HuH-7 (cell line): ENCODE measurements at regions not wholly inside any gene's neighbourhood (a gene's known extent, or its start where the extent isn't known, plus 50 kb on each side); places are given as distances from the start of the nearest gene placed in this dataset.
"Not testable (repeated sequence)": the region's sequence is repeated elsewhere in the genome, so short reads cannot be mapped to it uniquely, and the experiment has no call there.

Source experiments
- DNase-seq: peaks from one replicate; pipeline ENCODE4 v3.0.0; 2011; ENCODE audit warnings: low spot score

DNA sequence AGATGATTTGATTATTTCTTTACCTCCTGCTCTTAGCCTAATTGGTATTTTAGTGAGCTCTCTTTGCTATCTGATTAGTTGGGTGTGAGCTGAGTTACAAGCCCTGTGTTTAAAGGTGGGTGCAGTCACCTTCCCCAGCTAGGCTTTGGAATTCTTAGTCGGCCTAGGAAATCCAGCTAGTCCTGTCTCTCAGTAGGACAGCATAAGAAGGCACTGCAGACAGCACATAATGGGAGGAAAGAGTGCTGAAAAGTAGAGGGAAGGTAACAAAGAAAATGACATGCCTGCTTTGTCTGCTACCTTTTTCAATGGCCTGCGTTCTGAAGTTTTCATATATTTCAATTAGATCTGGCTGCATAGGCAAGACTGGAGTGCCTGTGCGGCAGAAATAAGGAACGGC, 1794.0 kb upstream of the CELF4 start:
- DNase-seq = no peak

DNA sequence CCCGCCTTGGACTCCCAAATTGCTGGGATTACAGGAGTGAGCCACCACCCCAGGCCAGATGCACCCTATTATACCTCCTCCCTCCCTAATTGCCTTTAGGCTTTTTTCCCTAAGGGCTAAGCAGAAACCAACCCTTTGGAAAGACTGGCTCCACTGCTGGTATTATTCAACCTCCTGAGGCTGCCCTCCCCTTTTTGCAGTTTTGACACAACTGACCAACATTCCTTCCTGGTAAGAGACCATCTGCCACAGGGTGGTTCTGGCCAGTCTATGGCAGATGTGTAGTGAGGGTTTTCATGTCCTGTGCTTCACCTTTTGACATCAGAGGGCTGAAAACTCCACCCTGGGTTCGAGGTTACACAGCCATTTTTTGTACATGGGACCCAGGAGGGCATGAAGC, 1785.3 kb upstream of the CELF4 start:
- no peak for DNase-seq

DNA sequence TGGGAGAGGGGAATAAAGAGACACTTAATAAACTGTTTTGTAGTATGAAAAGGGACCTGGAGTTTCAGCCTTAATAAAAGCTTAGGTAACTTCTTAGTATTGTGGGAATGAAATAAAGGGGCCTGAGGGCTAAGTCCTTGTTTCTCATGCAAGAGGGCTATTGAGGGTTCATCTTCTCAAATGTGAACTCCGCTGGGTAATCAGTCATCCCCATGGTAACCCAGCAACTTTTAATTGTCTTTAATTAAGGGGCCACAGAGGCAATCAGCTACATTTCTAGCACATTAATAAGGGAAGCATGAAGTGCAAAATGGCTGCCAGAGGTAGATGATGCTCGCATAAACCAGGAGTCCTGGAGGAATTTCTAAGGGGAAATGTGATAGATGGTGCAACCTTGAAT, 1784.2 kb upstream of the CELF4 start:
- DNase-seq = no peak

DNA sequence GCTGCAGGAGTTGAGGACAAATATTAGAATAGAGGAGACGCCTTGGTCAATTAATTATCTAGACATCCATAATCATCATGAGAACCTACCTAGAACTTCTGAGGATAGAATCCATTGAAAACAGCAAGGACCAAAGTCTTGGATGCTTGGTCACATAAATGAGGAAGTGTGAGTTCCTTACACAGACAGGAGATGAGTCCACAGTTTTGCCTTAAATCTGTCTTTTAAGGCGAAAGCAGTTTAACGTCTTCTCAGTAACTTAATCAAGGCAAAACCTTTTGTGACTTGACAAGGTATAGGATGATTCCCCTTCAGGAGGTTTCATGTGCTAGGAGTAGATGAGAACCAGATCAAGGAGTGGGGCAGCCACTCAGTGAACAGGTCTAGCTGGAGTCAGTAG, 1783.2 kb upstream of the CELF4 start:
- no peak for DNase-seq

DNA sequence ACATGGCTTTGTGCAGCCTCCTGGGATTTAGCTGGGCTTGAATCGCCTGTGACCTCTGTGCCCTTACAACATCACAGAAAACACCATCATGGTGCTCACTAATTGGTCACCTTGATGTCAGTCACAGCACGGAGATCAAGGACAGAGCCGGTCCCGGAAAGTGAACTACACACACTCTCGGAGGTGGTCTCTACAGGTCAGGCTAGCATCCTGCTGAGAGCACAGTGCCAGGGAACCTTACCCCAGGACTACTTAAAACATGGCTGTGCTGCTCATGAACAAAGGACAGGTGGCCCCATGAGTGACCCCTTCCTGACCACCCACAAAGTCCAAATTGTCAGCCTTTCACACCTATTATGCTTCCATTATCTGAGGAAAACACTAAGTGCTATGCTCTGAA, 1782.1 kb upstream of the CELF4 start:
- no peak for DNase-seq

DNA sequence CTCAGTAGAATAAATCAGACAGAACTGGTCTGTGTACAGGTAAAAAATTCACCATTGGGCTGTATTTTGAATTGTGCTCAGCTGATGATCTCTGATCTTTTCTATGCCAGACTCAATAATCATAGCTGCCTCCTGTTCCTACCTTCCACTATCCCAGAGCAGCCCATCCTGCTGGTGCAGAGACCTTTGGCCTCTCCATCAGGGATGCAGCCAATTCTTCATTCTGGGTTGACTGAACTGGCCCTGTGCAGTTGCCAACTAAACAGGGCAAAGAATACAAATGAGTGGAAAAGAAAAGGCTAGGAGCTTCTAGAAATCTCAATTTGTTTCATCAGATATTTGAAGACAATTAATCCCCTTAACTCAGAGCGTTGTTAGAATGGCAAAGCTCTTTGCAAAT, 1781.3 kb upstream of the CELF4 start:
- DNase-seq = no peak

DNA sequence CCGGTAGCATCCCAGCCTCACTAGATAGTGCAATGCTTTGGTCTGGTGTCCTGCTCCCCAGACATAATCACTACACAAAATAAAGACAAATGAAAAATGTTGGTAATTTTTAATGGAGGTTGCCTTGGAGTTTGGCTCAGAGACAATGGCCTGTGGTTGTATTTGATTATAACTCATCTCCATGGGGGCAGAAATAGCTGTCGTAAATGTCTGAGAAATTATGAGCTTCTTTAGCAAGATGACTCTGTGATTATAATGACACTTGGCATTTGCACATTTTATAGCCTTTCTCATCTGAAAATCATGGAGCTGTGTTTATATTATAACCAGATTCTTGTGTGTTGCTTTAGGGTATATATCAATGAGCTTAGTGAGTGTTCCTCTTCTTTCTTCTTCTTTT, 1779.7 kb upstream of the CELF4 start:
- DNase-seq = no peak

DNA sequence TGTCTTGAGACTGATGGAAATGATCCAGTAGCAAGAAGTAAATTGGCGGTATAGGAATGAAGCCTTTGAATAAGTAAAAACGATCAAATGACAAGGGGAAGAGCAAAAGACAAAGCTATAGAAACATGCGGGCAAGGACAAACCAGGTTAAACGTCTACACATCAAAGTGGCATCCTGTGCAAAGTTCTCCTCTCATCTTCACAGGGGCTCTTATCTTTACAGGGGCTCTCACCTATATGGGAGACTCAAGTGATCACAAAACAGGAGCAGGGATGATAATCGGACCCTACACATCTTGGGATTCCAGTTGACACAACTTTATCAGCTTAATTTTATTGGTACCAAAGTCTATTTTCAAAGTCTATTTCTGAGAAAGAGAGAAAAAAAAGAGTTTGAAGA, 1778.9 kb upstream of the CELF4 start:
- no peak for DNase-seq

DNA sequence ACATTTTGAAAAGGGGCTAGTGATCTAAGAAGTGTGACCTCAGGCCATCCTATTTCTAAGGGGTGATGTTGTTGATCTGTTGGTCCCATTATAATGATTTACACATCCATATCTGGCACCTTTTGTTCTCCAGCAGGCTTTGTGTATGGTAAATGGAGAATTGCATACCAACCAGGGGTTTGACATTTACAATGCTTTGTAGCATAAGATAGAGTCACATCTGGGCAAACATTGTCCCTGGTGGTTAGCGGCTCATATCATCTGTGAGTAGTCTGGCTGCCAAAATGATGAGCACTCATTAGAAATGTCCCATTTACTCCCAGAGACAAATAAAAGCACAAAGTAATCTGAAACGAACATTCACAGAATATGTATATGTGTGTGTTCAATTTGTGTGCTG, 1775.5 kb upstream of the CELF4 start:
- no peak for DNase-seq

DNA sequence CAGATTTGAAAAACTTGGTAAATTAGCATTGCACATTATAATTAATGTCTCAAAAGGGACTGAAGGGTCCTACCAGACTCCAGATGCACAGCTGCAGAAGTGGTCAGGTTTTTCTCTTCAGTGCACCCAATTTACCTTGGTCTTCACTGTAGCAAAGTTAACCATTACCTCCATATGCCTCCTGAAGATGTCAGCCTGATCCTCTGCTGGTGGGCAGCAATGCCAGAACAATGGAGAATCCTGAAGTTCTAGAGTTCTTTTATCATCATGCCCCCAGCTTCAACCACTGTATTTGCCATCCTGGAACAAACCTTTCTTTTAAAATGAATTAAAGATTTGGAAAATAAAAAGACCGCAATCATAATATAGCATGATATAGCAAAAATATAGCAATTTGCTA, 1774.8 kb upstream of the CELF4 start:
- DNase-seq = no peak

DNA sequence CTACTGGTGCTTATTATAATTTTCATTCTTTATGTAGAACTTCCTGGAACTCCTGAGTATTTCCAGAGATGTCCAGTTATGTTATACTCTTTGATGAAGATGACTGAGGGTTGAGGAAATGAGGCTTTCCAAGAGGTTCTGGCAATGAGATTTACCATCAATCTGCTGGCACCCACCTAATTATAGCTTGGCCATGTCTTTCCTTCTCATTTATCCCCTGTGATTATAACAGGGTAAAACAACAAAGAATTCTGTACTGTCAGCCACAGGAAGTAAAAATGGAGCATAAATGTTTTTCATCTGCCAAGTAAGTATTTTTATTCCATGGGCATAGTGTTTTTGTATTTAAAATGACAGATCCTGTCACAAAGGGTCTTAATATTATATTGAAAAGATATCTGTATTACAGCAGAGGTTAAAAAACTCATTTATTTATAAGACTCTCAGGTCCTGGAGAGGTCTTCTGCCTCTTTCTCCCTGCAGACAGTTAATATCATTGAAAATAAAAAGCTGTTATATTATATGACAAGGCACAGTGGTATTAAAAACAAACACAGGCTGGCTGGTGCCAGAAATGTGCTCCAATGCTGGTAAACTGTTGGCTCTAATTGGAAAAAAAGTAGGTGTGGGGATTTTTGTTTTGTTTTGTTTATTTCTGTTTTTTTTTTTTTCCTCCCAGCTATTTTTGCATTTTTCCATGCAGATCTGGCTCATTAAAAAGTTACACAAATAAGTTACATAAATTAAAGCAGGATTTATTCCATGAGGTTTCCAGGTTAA, 1764.1 kb upstream of the CELF4 start:
- DNase-seq = no peak

DNA sequence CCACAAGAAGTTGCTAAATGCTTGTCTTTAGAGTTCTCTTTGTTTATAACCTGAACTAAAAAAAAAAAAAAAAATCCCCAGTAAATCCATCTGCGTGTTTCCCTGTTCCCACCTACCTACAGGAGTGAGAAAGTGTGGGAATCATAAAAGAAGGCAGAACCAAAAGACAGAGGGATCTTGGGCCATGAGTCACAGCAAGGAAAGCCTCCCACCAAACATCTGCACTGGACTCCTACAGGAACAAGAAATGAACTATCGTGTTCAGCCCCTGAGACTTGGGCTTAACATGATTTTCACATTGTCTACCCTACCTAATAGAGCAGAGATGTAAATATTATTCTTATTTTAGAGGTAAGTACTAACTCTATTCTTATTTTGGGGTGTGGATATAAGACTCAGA, 1761.2 kb upstream of the CELF4 start:
- no peak for DNase-seq

DNA sequence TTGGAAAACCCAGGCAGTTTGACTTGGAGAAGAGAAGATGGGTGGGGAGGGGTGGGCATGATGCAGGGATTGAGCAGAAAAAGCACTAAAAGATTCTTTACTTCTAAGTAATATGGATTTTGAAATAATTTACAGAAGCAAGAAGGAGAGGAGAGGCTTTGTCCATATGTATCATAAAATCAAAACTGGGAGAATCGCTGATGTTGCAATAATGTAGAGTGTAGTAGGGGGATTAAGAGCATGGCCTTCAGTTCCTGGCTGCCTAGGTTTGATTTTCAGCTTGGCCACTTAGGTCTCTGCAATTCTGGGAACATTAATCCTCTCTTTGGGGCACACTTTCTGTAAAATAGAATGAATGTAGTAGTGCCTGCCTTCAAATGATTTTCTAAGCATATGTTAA, 1760.4 kb upstream of the CELF4 start:
- no peak for DNase-seq

DNA sequence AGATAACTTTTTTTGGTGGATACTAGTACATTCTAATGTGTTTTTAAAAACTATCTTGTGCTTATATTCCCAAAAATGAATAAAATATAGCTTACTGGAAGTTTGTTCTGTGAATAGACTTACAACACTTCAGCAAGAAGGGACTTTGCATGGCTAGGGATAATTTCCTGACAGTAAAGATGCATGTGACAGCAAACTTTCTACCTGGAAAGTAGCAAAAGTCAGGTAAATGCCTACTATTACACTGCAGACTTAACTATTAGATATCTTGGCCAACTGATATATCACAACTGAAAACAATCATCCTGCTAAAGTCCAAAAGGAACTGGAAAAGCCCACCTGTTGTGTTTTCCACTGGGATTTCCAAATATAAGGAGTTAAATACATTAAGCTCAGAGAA, 1753.5 kb upstream of the CELF4 start:
- no peak for DNase-seq

DNA sequence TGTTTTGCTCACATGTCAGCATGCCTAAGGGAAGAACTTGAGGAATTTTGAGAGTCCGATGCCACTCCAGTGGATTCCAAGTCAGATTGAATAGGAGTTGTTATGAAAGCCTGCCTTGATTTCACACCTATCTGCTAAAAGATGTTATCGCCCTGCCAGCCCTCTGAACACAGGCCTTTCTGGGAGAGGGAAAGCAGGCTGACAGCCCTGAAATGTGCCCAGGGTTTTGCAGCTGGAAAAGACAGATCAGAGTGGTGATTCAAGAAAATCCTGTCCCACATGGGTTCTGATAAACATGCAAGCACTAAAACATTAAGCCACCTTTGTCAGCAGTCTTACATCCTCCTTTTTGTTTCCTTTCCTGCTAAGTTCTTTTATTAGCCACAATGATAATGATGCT, 1752.9 kb upstream of the CELF4 start:
- DNase-seq = no peak

DNA sequence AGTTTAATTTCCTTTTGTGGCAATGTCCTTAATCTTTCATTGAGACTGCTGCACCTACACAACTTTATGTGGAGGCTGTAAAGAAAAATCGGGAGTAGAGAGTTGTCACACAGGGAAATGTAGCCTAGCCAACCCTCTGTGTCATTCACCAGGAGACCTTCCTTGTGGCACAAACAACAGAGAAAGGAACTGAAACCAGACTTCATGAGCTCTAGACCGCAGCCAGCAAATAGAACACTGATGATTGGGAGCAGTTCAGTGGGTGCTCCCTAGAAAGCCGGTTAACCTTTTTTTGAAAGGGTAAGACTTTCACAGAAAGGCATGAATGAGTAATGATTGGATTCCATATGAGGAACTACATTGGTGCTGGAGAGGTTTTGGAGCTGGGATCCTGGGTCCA, 1752.4 kb upstream of the CELF4 start:
- no peak for DNase-seq

DNA sequence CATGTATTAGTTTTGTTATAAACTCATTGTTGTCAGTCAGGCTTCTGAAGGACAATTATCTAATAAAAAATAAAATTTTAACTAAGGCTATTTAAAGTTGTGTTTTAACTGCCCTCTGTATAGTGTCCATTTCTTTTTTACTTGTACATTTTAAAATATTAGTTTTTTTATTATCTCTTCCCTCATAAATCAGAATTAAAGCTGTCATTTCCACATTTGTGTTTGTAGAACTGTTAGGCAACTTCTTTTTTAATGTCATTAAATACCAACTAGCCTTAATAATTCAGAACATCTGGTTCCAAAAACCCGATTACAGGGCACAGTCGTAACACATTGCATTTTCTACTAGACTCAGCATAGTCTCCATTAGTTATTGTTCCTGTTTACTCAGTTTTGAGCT, 1749.0 kb upstream of the CELF4 start:
- DNase-seq = no peak

DNA sequence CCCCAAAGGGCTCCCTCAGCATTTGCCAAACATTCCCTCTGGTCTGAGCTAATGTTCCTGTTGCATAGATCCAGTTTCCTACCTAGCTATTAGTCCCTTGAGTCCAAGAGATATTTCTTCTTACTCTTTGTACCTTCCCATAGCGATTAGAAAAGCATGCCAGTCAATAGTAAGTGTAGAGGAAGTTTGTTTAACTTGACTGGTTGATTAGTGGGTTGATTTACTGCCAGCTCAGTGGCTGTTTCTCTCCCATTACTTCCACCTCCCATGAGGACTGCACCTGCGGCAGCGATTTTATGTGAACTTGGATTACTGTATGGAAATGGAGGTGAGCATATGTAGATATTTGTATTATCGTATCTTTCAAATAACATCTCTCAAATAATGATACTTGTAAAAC, 1748.4 kb upstream of the CELF4 start:
- peak; percentile 1 for DNase-seq

DNA sequence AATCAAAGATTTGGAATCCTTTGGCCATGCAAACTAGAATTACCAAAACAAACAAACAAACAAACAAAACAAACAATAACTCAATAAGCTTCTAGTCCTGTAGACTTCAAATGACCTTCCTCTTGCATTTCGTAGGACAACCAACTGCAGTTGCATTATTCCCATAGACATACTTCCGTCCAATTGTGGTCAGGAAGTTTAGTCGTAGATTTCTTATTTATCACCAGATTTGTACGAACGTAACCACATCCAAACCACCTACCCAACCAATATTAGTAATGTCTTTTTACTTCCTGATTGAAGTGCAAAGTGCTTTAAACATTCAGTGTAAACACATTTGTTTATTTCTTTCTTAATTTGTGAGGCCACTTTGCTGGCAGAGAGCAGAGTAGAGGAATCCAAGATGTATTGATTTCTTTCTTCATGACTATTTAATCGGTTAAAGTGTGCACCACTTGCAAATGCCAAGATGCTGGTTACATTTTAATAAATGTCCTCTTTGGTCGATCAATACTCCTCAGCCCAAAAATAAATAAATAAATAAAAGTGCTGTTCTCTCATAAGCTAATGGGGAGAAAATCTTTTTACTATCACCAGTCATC, 1745.6 kb upstream of the CELF4 start:
- DNase-seq = no peak

DNA sequence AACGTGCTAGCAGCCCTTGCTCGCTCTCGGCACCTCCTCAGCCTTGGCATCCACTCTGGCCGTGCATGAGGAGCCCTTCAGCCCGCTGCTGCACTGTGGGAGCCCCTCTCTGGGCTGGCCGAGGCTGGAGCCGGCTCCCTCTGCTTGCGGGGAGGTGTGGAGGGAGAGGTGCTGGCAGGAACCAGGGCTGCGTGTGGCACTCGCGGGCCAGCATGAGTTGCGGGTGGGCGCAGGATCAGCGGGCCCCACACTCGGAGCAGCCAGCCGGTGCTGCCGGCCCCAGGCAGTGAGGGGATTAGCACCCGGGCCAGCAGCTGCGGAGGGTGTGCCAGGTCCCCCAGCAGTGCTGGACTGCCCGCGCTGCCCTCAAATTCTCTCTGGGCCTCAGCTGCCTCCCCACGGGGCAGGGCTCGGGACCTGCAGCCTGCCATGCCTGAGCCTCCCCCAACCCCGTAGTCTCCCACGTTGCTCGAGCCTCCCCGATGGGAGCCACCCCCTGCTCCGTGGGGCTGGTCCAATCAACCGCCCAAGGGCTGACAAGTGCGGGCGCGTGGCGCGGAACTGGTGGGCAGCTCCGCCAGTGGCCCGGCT, 1743.4 kb upstream of the CELF4 start:
- not testable (repeated sequence) for DNase-seq

DNA sequence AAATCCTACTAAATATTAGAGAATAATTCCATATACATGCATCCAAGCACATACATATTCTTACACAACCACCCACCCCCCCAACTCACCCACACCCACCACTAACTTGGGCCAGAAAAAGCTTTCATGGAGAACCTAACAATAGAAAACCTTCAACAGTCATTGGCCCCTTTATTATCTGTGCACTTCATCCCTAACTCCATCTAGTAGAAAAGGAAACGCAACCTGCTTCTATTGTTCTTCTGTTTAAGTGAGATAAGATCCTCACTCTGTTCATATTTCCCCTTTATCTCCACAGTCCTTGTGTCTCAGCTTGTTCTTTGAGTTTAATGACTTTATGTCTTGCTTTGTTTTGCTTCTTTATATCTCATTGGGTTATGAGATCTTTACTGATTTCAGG, 1740.2 kb upstream of the CELF4 start:
- no peak for DNase-seq

DNA sequence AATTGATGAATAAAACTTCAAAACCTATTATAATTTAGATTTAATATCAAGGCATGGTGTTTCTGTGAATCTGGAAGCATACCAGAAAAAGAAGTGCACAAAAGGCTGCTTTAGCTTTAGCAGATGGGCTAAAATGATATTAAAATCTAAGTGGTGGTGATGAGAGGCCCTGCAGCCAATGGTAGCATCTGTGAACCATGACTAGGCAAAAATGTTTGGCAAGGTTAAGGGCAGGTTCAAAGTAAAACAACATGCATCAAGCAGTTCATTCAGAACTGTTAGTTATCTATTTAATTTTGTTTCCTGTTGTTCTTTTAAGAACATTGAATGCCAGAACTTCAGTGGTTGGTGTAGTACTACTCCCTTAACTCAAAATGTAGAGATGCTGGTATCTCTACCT, 1736.9 kb upstream of the CELF4 start:
- DNase-seq = no peak

DNA sequence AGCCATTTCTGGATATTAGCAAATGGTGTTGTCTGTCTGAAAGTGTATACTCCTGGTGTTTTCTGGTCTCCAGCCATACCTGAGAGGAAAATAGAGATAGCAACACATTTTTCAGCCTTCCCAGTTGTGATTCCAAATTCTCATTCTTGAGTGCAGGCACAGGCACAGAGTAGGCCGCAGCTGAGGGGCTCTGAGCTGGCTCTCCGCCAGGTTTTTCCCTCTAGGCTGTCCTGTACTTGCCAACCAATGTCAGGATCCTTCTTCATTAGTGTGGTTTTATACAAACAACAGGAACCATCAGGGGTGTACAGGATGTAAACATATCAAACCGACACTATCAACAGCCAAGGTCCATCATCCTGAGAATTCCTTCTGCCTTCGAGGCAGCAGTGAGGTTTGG, 1733.6 kb upstream of the CELF4 start:
- no peak for DNase-seq

DNA sequence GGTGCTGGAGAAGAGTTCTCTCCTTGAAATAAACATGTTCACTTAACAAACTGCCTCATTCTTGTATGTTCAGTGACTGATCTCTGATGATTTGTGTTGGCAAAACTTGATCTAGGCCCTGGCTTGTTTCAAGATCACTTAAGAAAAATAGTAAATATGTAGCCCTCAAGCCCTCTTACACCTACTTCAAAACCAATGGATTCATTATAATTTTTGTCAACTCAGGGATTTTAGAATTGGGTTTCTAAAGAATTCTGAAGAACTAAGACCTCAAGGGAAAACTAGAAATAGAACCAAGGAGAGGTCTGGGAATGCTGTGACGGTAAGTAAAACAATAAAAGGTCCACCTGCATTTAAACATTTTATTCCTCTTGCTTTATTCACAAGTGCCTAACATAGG, 1731.6 kb upstream of the CELF4 start:
- DNase-seq = no peak
